Activated naive CD4-positive, alpha-beta T cell (primary cell): ENCODE measurements at regions not wholly inside any gene's neighbourhood (a gene's known extent, or its start where the extent isn't known, plus 50 kb on each side); places are given as distances from the start of the nearest gene placed in this dataset.

ENCODE experiments used
- DNase-seq, 4 experiments: peaks; one replicate each; lab custom pipeline; 2025; lab: John Stamatoyannopoulos, UW

- no peak for DNase-seq
Observed at GRCh38 chr4:106429885-106430284, 61.3 kb upstream of the GIMD1 start.

- DNase-seq, result no peak
Observed at GRCh38 chr4:106426069-106426468, 57.5 kb upstream of the GIMD1 start.

GRCh38 chr4:106425576-106425975 lies 57.0 kb upstream of the GIMD1 start:
- no peak for DNase-seq

GRCh38 chr4:106424426-106424825 lies 55.8 kb upstream of the GIMD1 start:
- no peak for DNase-seq

GRCh38 chr4:106423791-106424190 lies 55.2 kb upstream of the GIMD1 start:
- no peak for DNase-seq

GRCh38 chr4:106422766-106423165 lies 54.2 kb upstream of the GIMD1 start:
- no peak for DNase-seq

GRCh38 chr4:106421441-106422296 lies 53.1 kb upstream of the GIMD1 start:
- DNase-seq, result no peak

DNA sequence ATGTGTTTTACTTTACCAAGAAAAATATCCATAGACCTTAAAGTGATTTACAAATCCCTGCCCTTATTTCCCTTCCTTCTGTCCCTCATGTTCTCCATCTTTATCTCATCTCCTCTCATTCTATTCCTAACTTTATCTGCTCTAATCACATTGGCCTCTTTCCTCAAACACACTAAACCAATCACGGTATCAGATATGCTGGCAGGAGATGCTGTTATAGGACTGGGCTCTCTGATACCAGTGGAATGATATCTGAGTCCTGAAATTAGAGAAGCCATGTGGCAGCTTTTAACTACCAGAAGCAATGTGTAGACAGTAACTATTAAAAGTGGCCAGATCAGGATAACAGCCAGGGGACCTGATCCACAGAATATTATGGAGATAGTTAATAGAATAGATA lies 49.9 kb upstream of the GIMD1 start:
- no peak for DNase-seq
